Neuronal stem cell (in vitro differentiated cells): ENCODE measurements at regions not wholly inside any gene's neighbourhood (a gene's known extent, or its start where the extent isn't known, plus 50 kb on each side); places are given as distances from the start of the nearest gene placed in this dataset.

Experiments used
- DNase-seq: peaks from one replicate; pipeline ENCODE4 v3.0.0-alpha.2; 2013; ENCODE audit warnings: low spot score
- H2AFZ ChIP-seq: one replicate; pipeline ENCODE4 v1.6.1; 2013; ENCODE audit warnings: mild to moderate bottlenecking, low read length, inconsistent platforms
- H2AK5ac ChIP-seq: 2 replicates; pipeline ENCODE4 v1.6.1; 2013; ENCODE audit warnings: low read depth, mild to moderate bottlenecking, inconsistent platforms, low read length, moderate library complexity, mixed read lengths
- H2BK120ac ChIP-seq: 2 replicates; pipeline ENCODE4 v1.6.1; 2013; ENCODE audit warnings: low read depth, mild to moderate bottlenecking, inconsistent platforms, low read length, moderate library complexity, mixed read lengths
- H2BK12ac ChIP-seq: one replicate; pipeline ENCODE4 v1.6.1; 2013; ENCODE audit warnings: low read length, inconsistent platforms
- H2BK15ac ChIP-seq: 2 replicates; pipeline ENCODE4 v1.6.1; 2013; ENCODE audit warnings: mild to moderate bottlenecking, low read length, inconsistent platforms, mixed read lengths
- H2BK5ac ChIP-seq: one replicate; pipeline ENCODE4 v1.6.1; 2013; ENCODE audit warnings: inconsistent platforms, mild to moderate bottlenecking, low read length, moderate library complexity
- H3K14ac ChIP-seq: one replicate; pipeline ENCODE4 v1.6.1; 2013; ENCODE audit warnings: low read length, inconsistent platforms
- H3K18ac ChIP-seq: 2 replicates; pipeline ENCODE4 v1.6.1; 2013; ENCODE audit warnings: low read length, inconsistent platforms
- H3K23ac ChIP-seq: 2 replicates; pipeline ENCODE4 v1.6.1; 2013; ENCODE audit warnings: low read depth, mild to moderate bottlenecking, mixed read lengths, low read length, inconsistent platforms; ENCODE audit not compliant: poor library complexity
- H3K27ac ChIP-seq: replicated peaks from 3 replicates; pipeline ENCODE4 v1.5.1; 2013; ENCODE audit warnings: low read length, inconsistent platforms
- H3K27me3 ChIP-seq, 3 experiments: 2 replicates each; pipeline ENCODE4 v1.6.1; 2013; ENCODE audit warnings: low read length in 3 of 3, mild to moderate bottlenecking in 2 of 3, inconsistent platforms in 1 of 3, low read depth in 1 of 3, mixed read lengths in 1 of 3, moderate library complexity in 1 of 3; ENCODE audit not compliant: control insufficient read depth in 3 of 3, insufficient read depth in 3 of 3
- H3K36me3 ChIP-seq, 2 donors: replicated peaks in 1 of 2; 2 replicates each; pipeline ENCODE4 v1.6.1; 2013; ENCODE audit warnings: low read length in 2 of 2; ENCODE audit not compliant: control insufficient read depth in 2 of 2, insufficient read depth in 2 of 2
- H3K4ac ChIP-seq: 2 replicates; pipeline ENCODE4 v1.6.1; 2013; ENCODE audit warnings: inconsistent platforms, mild to moderate bottlenecking, low read length, moderate library complexity
- H3K4me1 ChIP-seq, 2 donors: 1 replicate in 1 of 2; 2 replicates in 1 of 2; pipeline ENCODE4 v1.6.1; 2013; ENCODE audit warnings: low read length in 2 of 2, low read depth in 1 of 2; ENCODE audit not compliant: control insufficient read depth in 2 of 2, insufficient read depth in 1 of 2
- H3K4me2 ChIP-seq: one replicate; pipeline ENCODE4 v1.6.1; 2013; ENCODE audit warnings: mild to moderate bottlenecking, low read length, inconsistent platforms; ENCODE audit not compliant: insufficient read depth, poor library complexity, severe bottlenecking
- H3K4me3 ChIP-seq, 2 donors: 2 replicates each; pipeline ENCODE4 v1.5.1; 2013; ENCODE audit warnings: low read length in 2 of 2, mild to moderate bottlenecking in 2 of 2, inconsistent platforms in 1 of 2, moderate library complexity in 1 of 2
- H3K79me1 ChIP-seq: one replicate; pipeline ENCODE4 v1.6.1; 2013; ENCODE audit warnings: low read depth, mild to moderate bottlenecking, inconsistent platforms, low read length, moderate library complexity
- H3K9ac ChIP-seq: one replicate; pipeline ENCODE4 v1.6.1; 2013; ENCODE audit warnings: mild to moderate bottlenecking, low read depth, low read length, inconsistent platforms; ENCODE audit not compliant: poor library complexity
- H3K9me3 ChIP-seq, 2 donors: replicated peaks in 1 of 2; 2 replicates each; pipeline versions ENCODE3 to v1.6.1; 2013; ENCODE audit warnings: low read length in 2 of 2, mild to moderate bottlenecking in 2 of 2, inconsistent platforms in 1 of 2, low read depth in 1 of 2, mixed read lengths in 1 of 2, moderate library complexity in 1 of 2; ENCODE audit not compliant: control insufficient read depth in 2 of 2, insufficient read depth in 1 of 2
- H4K8ac ChIP-seq: one replicate; pipeline ENCODE4 v1.6.1; 2013; ENCODE audit warnings: low read depth, mild to moderate bottlenecking, inconsistent platforms, low read length, moderate library complexity
- H4K91ac ChIP-seq: one replicate; pipeline ENCODE4 v1.6.1; 2013; ENCODE audit warnings: low read length, low read depth, mild to moderate bottlenecking, inconsistent platforms; ENCODE audit not compliant: poor library complexity
- WGBS, 2 donors: extraction: QIAGEN DNeasy Blood & Tissue Kit; methylation state at CpG; one replicate each; pipeline ENCODE4 v1.1.7; 2013; ENCODE audit warnings: missing lambda C conversion rate in 2 of 2, mixed read lengths in 1 of 2; ENCODE audit not compliant: insufficient read length in 2 of 2, insufficient replicate concordance in 1 of 2; ENCODE audit errors: extremely low coverage in 2 of 2; 5-methylcytosine and 5-hydroxymethylcytosine counted together

DNA sequence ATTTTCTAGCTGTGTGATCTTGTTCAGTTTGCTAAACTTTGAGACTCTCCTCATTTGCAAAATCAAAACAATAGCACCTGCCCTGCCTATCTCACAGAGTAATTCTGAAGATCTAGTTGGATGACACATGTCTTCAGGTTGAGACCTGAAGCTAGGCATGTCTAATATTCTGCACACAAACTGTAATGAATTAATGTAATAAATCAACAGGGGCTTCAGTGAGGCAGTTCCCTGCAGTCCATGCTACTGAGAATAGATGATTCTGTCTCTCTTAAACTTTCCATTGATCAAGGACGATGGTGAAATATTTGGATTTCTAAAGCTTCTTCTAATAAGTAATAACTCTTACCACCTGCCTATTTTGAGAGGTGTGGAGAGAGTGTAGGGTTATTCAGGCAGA lies 268.1 kb upstream of the TMTC4 start:
- Histone ChIP-seq H3K4me3 (no peak overlapping the region), H2AK5ac (no peak overlapping the region), H3K27me3 (no peaks in the 10 kb centered on the region), H2BK12ac (no peak overlapping the region), H2AFZ (no peak overlapping the region), H3K9me3 (peaks cover 0 to 2% of the 10 kb centered on the region in 2 donors), H3K9ac (no peak overlapping the region), H3K18ac (no peak overlapping the region), H3K14ac (no peak overlapping the region), H2BK120ac (no peak overlapping the region), H3K4ac (no peak overlapping the region), H3K4me2 (no peak overlapping the region), H3K36me3 (no peaks in the 10 kb centered on the region), H4K91ac (no peak overlapping the region), H2BK5ac (no peak overlapping the region), H3K23ac (no peak overlapping the region), H2BK15ac (no peak overlapping the region), H4K8ac (no peak overlapping the region), H3K79me1 (no peaks in the 10 kb centered on the region), H3K4me1 (peaks cover 3 to 19% of the 10 kb centered on the region in 2 donors), H3K27ac (no peak overlapping the region)
- no CpG with 5 or more reads among the region's 1 CpG for WGBS, 2 donors
- no peak for DNase-seq

- WGBS, 2 donors, result no CpG with 5 or more reads among the region's 10 CpGs
Observed at GRCh38 chr13:100941377-100942368, 267.1 kb upstream of the TMTC4 start.

DNA sequence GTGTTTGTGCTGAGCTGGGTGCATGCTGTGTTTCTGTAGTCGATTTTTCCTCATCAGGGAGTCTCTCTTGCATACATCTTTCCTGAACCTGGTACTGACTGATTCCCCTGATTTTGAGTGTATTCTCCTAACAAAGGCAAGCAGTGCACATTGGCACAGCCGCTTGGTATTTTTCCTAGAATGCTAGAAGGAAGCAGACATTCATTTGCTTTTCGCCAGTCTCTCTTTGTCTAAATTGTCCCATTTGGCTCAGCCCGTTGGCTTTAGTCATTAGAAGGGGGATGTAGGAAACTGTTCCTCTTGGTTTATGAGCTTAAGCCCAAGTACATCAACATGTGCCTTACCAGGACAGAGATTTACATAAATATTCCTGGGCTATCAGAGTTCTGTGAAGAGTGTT lies 266.1 kb upstream of the TMTC4 start:
- Histone ChIP-seq H2AFZ (peak overlapping the region; percentile 2), H2BK5ac (no peak overlapping the region), H3K4me3 (no peak overlapping the region), H2BK15ac (no peak overlapping the region), H3K9me3 (no peaks in the 10 kb centered on the region), H3K36me3 (no peaks in the 10 kb centered on the region), H2BK12ac (no peak overlapping the region), H3K14ac (no peak overlapping the region), H3K9ac (no peak overlapping the region), H4K8ac (no peak overlapping the region), H2AK5ac (no peak overlapping the region), H3K27me3 (no peaks in the 10 kb centered on the region), H3K79me1 (no peaks in the 10 kb centered on the region), H3K4ac (no peak overlapping the region), H3K27ac (no peak overlapping the region), H3K4me2 (no peak overlapping the region), H3K18ac (no peak overlapping the region), H2BK120ac (no peak overlapping the region), H3K23ac (no peak overlapping the region), H3K4me1 (peaks cover 3 to 19% of the 10 kb centered on the region in 2 donors), H4K91ac (no peak overlapping the region)
- DNase-seq, result no peak
- no CpG with 5 or more reads among the region's 4 CpGs for WGBS, 2 donors

More at GRCh38 chr13:100941377-100942368, 267.1 kb upstream of the TMTC4 start:
- Histone ChIP-seq H2BK15ac (no peak overlapping the region), H3K9ac (no peak overlapping the region), H3K4me3 (no peak overlapping the region), H3K36me3 (no peaks in the 10 kb centered on the region), H3K27ac (no peak overlapping the region), H2BK12ac (no peak overlapping the region), H3K4me2 (no peak overlapping the region), H2BK5ac (no peak overlapping the region), H3K18ac (no peak overlapping the region), H3K9me3 (no peaks in the 10 kb centered on the region), H3K4me1 (peaks cover 3 to 19% of the 10 kb centered on the region in 2 donors), H3K23ac (no peak overlapping the region), H2BK120ac (no peak overlapping the region), H3K27me3 (no peaks in the 10 kb centered on the region), H2AFZ (peak overlapping the region; percentile 50), H3K79me1 (no peaks in the 10 kb centered on the region), H4K91ac (no peak overlapping the region), H3K14ac (no peak overlapping the region), H2AK5ac (no peak overlapping the region), H3K4ac (no peak overlapping the region), H4K8ac (no peak overlapping the region)
- DNase-seq, result no peak

- Histone ChIP-seq H4K8ac (no peak overlapping the region), H3K27ac (no peak overlapping the region), H2AFZ (no peak overlapping the region), H3K27me3 (no peaks in the 10 kb centered on the region), H3K79me1 (no peaks in the 10 kb centered on the region), H3K14ac (no peak overlapping the region), H3K4ac (no peak overlapping the region), H2BK15ac (no peak overlapping the region), H3K4me2 (no peak overlapping the region), H2BK12ac (no peak overlapping the region), H3K9me3 (no peaks in the 10 kb centered on the region), H3K9ac (no peak overlapping the region), H2BK5ac (no peak overlapping the region), H2BK120ac (no peak overlapping the region), H3K4me1 (peaks cover 0 to 2% of the 10 kb centered on the region in 2 donors), H2AK5ac (no peak overlapping the region), H3K36me3 (no peaks in the 10 kb centered on the region), H4K91ac (no peak overlapping the region), H3K18ac (no peak overlapping the region), H3K4me3 (no peak overlapping the region), H3K23ac (no peak overlapping the region)
- WGBS, 2 donors, result no CpG with 5 or more reads among the region's 1 CpG
- no peak for DNase-seq
Observed at GRCh38 chr13:100933841-100934240, 259.2 kb upstream of the TMTC4 start.
